GM21576 (cell line): ENCODE measurements at regions not wholly inside any gene's neighbourhood (a gene's known extent, or its start where the extent isn't known, plus 50 kb on each side); places are given as distances from the start of the nearest gene placed in this dataset.

Source experiments
- ATAC-seq: cut with Tn5 transposase; IDR thresholded peaks from one replicate; pipeline ENCODE4 v1.9.1; 2021; ENCODE audit warnings: mild to moderate bottlenecking, moderate library complexity; ENCODE audit not compliant: unreplicated experiment

DNA sequence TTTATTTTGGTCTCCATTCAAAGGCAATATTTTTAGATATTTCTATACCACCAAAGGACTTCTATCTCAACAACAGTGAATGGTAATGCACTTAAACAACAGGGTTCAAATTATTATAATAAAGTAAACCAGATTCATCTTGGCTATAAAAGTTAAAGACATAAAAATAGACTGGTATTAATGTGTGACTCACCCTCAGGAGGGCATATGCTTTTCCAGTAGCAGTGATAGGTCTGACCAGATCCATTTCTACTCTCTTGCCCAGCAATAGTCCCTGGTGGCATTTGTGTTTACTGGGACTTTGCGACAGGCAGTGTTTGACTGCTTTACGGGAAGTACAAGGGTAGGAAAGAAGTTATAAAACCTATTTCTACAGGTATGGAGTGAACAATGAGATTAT lies 353.2 kb upstream of the ATP2B1 start:
- ATAC-seq: no peak

DNA sequence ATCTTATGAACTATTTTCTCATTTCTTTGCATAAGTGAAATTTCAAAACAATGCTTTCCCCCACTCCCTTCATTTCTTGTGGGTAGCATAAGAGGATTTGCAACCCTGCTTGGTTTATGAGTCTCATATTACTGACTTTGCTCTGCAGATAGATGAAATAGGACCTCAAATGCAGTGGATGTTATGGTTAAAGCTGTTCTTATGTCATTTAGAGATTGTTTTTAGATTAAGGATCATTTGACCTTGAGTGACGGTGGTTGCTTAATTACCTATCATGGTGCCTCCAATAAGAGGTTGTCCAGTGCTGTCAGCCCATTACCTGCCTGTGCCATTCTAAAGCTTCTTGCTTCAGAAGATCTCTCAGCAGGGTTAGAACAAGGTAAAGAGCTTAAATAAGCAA lies 351.4 kb upstream of the ATP2B1 start:
- ATAC-seq: no peak

GRCh38 chr12:90058704-90059103 lies 350.1 kb upstream of the ATP2B1 start:
- ATAC-seq: no peak

GRCh38 chr12:90055071-90055470 lies 346.4 kb upstream of the ATP2B1 start:
- no peak for ATAC-seq

GRCh38 chr12:90048918-90049317 lies 340.3 kb upstream of the ATP2B1 start:
- ATAC-seq: no peak

DNA sequence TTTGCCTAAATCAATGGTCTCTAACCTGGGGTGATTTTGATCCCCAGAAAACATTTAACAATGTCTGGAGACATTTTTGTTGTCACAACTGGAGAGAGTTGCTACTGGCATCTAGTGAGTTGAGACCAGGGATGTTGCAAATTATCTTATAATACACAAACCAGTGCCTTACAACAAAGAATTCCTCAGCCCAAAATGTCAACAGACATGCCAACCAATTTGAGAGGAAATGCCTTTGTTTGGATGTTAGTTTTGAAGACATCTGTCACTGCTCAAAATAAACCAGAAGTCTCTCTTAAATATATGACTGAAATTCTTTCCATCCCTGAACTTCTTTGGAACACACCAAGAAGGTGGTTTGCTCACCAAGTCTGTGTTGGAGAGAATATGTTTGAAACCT lies 336.9 kb upstream of the ATP2B1 start:
- no peak for ATAC-seq

GRCh38 chr12:90044069-90044468 lies 335.4 kb upstream of the ATP2B1 start:
- ATAC-seq: no peak

- no peak for ATAC-seq
Observed at GRCh38 chr12:90042920-90043641, 334.4 kb upstream of the ATP2B1 start.

DNA sequence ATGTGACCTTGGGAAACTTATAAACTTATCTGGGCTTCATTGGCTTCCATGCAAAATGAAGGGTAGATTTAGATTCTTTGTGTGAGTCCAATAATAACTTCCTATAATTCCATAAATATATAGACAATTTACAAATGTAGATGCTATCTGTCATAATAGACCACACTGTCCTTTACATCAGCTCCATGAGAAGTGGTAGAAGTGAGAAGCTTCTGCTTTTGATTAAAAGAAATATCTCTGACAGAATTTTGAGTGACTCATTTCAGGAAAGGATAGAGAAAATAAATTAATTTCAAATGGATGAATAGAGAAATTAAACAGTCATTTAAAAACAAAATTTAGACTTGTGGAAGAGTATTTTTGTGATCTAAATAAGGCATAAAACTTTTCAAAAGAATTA lies 329.7 kb upstream of the ATP2B1 start:
- no peak for ATAC-seq

DNA sequence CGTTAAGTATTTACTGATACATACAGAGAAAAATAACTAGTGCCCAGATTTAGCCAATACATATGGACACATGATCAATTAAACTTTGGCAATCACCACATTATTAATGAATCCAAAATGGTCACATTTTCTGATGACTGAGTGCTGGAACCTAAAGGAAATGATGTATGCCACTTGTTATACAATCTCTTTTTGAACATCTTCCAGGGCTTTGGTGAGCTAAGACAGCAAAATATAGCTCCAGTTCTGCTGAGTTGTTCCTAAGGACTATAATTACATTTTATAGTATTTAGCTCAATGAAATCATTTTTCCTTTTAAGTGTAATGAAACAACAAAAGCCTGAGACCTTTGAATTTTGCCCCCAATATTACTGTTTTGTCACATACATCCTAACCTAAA lies 329.1 kb upstream of the ATP2B1 start:
- ATAC-seq: no peak

- ATAC-seq: no peak
Observed at GRCh38 chr12:90036637-90037036, 328.0 kb upstream of the ATP2B1 start.

DNA sequence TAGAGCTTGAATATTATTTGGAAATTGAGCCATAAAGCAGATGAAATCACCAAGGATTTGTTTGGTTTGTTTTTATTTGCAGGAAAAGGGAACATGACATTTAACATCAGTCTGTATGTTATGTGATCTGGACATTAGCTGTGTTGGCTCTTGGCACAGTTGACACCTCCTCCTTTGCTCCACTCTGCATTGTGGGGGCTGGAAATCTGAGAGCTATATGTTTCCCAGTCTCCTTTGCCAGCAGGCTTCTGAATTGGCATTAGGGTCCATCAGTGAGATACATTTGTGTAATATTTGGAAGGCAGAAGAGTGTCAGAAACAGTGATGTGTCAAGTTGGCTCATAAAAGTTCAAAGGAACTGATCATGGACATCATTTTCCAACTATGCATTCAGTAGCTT lies 322.1 kb upstream of the ATP2B1 start:
- no peak for ATAC-seq

DNA sequence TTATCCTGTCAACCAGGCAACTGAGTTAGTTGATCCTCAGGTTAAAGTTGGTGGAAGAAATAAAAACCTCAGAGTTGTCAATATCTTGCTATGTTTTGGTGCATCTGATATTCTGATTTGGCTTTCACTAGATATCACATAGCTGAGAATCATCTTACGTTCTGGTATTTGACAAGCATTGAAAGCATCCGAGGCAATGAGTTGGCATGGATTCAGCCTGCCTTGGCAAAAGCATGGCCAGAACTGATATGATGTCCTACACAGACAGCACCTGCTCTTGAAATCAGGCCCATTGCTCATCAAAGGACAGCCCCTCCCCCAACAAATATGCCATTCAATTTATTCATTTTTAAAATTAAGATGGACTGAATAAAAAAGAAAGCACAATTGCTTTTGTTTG lies 320.7 kb upstream of the ATP2B1 start:
- no peak for ATAC-seq

GRCh38 chr12:90028635-90029051 lies 320.0 kb upstream of the ATP2B1 start:
- ATAC-seq: no peak

GRCh38 chr12:90027889-90028634 lies 319.4 kb upstream of the ATP2B1 start:
- ATAC-seq: no peak

DNA sequence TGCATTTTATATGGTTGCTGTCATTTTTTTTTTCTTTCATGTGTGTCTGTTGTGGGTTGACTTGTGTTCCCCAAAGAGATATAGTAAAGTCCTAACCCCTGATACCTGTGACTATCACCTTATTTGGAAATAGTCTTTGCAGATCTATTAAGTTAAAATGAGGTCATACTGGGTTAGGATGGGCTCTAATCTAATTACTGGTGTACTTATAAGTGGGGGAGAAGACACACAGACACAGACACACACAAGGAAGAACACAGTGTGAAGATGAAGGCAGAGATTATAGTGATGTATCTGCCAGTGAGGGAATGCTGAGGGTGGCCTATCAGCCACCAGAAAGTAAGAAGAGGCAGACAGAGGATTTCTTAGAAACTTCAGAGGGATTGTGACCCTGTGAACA lies 318.4 kb upstream of the ATP2B1 start:
- ATAC-seq: no peak

DNA sequence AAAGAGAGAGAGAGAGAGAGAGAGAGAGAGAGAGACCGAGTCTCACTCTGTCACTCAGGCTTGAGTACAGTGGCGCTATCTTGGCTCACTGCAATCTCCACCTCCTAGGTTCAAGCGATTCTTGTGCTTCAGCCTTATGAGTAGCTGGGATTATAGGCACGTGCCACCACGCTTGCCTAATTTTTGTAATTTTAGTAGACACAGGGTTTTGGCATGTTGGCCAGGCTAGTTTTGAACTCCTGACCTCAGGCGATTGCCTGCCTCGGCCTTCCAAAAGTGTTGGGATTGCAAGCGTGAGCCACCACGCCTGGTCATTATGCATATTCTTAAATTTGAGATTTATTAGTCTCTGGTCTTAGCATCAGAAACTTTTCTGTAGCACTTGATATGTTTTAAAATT lies 317.9 kb upstream of the ATP2B1 start:
- ATAC-seq: no peak

- no peak for ATAC-seq
Observed at GRCh38 chr12:90024262-90024661, 315.6 kb upstream of the ATP2B1 start.

- no peak for ATAC-seq
Observed at GRCh38 chr12:90023207-90023900, 314.7 kb upstream of the ATP2B1 start.

DNA sequence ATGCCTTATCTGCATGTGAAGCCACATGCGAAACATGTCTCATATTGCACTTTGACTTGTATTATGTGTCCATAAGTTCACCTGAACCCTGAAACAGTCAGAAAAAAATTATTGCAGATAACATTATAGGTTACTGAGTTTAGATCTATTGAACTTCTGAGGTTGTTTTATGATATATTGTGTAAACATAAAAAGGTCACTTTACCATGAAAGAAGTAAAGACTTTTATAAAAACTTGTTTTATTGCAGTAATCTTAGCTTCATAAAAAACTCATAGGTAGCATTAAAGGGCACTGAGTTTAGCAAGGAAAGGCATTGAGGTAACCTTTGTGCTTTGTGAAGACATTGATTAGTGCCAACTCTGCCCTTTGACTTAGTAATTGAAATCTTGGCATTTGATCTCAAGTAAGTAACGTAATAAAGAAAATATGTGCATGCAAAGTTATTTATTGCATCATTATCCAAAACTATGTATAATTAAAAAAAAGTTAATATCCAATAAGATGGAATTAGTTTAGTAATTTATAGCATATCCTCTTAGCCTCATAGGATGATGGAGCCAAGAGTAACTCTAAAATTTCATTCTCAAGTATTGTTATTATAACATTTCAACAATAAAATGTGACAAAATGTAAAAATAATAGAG lies 313.3 kb upstream of the ATP2B1 start:
- ATAC-seq: no peak

- ATAC-seq: no peak
Observed at GRCh38 chr12:90020881-90021280, 312.2 kb upstream of the ATP2B1 start.
